ENCODE measurements at regions not wholly inside any gene's neighbourhood (a gene's known extent, or its start where the extent isn't known, plus 50 kb on each side); places are given as distances from the start of the nearest gene placed in this dataset.

DNA sequence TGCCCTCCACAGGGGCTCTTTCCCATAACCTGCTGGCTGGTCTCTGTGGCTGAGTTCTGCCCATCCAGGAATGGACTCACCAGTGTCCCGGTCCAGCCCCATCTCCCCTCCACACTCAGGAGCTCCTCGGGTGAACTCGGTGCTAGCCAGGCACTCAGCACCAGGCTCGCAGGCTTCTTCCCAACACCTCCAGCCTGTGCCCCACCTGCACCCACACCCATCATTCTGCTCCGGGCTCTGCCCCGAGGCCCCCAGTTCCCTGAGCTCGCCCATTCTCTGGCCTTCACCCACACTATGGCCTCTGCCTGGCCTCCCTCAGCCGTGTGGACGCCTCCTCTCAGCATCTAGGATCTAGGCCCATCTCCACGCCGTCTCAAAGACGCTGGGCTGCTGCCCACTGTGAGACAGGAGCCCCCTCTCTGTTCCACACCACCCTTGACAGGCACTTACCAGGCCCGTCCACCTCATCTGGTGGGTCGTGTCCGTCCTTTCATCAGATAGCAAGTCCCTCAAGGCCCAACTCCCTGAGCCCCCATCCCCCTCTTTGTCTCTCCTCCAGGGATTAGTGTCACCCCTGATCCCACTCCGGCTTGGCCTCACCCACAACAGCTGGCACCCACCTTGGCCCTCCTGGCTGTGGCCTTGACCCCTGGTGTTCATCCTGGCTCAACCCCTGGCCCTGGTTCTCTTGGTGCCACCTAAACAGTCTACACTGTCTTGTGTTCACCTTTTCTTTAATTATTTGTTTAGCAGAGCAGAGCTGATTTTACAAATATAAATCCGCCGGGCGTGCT is 76.0 kb upstream of the FAM20C start:
- intact Hi-C loops (cut with micrococcal nuclease), result loop anchor here (5.0 kb wide), 1 partner anchor 36 kb away; no protein-coding TSS in a partner anchor
- Mint-ChIP-seq H3K27me3 (peaks cover 3% of the 10 kb centered on the region), H3K9me3 (peaks cover 6% of the 10 kb centered on the region), H3K4me3 (peak overlapping the region; percentile 24), H3K36me3 (ENCODE audit: low read depth) (no peaks in the 10 kb centered on the region), H3K4me1 (ENCODE audit: low read depth) (peaks cover 86% of the 10 kb centered on the region), H3K27ac (peak overlapping the region; percentile 87)

DNA sequence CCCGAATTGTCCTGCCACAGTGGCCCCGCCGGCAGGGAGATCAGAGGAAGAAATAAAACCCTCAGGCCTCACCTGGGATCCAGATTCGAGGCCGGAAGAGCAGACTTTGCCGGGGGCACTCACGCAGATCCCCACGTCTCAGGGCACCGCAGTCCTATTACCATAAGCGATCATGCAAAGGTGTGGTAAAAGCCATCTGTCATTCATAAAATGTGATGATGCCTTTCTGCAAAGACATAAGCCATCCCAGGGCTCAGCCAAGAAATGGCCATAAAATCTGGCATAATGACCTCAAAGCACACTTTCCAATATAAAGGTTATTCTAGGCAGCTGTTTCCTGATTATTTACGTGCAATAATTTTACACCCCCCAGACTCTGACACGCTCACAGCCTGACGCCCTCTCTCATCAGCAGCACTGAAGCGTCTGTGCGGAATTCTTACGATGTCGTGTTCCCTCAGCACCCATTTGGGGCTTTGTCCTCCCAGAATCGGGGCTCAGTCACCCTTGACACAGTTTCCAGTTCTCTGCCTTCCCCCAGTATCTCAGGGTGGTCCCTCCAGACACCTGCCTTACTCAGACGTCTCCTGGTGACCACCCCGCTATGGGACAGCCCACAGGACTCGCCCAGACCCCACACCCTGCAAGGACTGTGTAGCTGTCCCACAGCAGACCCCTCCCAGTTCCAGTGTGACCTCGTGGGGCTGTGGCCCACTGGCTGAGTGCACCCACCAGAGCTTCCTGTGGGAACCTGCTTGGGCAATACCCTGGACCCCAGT is 74.3 kb upstream of the FAM20C start:
- Mint-ChIP-seq H3K4me3 (no peak overlapping the region), H3K9me3 (peaks cover 6% of the 10 kb centered on the region), H3K4me1 (ENCODE audit: low read depth) (peaks cover 95% of the 10 kb centered on the region), H3K36me3 (ENCODE audit: low read depth) (no peaks in the 10 kb centered on the region), H3K27ac (peak overlapping the region; percentile 93), H3K27me3 (peaks cover 3% of the 10 kb centered on the region)
- intact Hi-C loops (cut with micrococcal nuclease), result loop anchor here (5.0 kb wide), 1 partner anchor 34 kb away; no protein-coding TSS in a partner anchor

- peak overlapping the region; percentile 60 for H3K4me3 Mint-ChIP-seq
- peaks cover 88% of the 10 kb centered on the region for H3K4me1 Mint-ChIP-seq (ENCODE audit: low read depth)
- intact Hi-C loops (cut with micrococcal nuclease), result loop anchor here (5.0 kb wide), 1 partner anchor 33 kb away; no protein-coding TSS in a partner anchor
- H3K9me3 Mint-ChIP-seq, result peaks cover 6% of the 10 kb centered on the region
- peaks cover 3% of the 10 kb centered on the region for H3K27me3 Mint-ChIP-seq
- H3K36me3 Mint-ChIP-seq (ENCODE audit: low read depth), result no peaks in the 10 kb centered on the region
- H3K27ac Mint-ChIP-seq, result peak overlapping the region; percentile 93
These were observed 73.6 kb upstream of the FAM20C start for GRCh38 chr7:118615-119391.

GRCh38 chr7:119392-120163 is 72.8 kb upstream of the FAM20C start:
- intact Hi-C loops (cut with micrococcal nuclease), result loop anchor here (5.0 kb wide), 1 partner anchor 33 kb away; no protein-coding TSS in a partner anchor
- H3K36me3 Mint-ChIP-seq (ENCODE audit: low read depth), result no peaks in the 10 kb centered on the region
- peak overlapping the region; percentile 60 for H3K4me3 Mint-ChIP-seq
- peaks cover 3% of the 10 kb centered on the region for H3K27me3 Mint-ChIP-seq
- peak overlapping the region; percentile 93 for H3K27ac Mint-ChIP-seq
- peaks cover under 1% of the 10 kb centered on the region for H3K9me3 Mint-ChIP-seq
- H3K4me1 Mint-ChIP-seq (ENCODE audit: low read depth), result peaks cover 80% of the 10 kb centered on the region

DNA sequence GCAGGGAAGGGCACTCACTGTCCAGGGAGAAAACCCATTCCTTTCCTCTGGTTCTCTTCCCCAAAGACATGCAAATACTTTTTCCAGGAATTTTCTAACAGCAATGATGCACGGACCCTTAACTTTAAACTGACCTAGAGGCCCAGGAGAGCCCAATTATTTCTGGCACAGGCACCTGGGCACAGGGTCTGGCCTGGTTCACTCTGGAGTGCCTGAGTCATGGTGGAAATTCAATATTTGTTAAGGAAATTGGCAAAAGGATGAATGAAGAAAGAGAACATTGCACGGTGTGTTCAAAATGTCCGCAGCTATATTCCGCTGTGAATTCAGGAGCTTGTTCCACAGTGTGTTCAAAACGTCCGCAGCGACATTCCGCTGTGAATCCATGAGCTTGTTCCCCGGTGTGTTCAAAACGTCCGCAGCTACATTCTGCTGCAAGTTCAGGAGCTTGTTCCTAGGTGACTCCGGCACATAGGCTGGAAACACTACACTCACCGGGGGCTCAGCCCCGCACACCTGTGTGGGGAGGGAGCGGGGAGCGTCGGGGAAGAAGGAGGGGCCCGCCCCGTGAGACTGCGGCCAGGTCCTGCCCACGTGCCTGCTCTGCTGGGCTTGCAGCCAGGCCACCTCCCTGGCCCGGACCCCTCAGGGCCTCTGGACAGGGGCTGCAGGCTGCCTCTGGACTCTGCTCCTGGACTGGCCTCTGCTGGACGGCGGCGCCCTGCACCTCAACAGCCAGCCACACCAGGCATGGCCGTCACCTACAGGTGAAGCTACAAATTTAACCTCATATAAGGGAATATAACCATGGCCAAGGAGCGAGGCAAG is 72.0 kb upstream of the FAM20C start:
- H3K27me3 Mint-ChIP-seq, result peaks cover 3% of the 10 kb centered on the region
- H3K4me3 Mint-ChIP-seq, result peak overlapping the region; percentile 60
- intact Hi-C loops (cut with micrococcal nuclease), result no loop called here
- no peaks in the 10 kb centered on the region for H3K36me3 Mint-ChIP-seq (ENCODE audit: low read depth)
- H3K27ac Mint-ChIP-seq, result peak overlapping the region; percentile 93
- H3K9me3 Mint-ChIP-seq, result no peaks in the 10 kb centered on the region
- peaks cover 72% of the 10 kb centered on the region for H3K4me1 Mint-ChIP-seq (ENCODE audit: low read depth)

DNA sequence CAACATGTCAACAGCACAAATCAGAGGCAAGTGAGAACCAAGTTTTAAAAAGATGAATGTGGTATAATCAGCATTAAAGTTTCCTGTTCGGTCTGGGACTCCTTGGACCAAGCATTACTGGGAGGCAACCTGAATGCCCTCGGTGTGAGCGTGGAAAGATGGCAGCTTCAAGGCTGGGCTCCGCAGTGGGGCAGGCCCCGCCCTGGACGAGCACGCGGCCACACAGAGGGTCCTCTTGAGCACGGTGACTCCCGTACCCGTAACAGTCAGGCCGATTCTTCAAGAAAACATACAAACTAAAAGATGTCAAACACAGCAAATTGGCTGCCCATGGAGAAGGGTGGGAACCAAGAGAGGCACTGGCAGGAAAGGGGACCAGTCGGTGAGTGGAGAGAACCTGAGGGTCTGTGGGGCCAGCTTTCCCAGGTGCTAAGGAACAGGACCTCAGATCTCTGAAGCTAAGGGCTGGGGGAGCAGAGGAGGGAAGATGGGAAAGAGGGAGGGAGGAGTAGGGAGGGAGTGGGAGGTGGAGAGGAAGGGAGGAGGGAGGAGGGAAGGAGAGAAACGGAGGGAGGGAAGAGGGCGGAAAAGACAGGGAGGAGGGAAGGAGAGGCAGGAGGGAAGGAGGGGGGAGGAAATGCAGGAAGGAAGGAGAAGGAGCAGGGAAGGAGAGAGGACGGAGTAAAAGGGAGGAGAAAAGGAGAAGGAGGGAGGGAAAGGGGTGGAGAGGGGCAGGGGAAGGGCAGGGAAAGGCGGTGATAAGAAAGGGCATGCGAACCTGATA is 71.2 kb upstream of the FAM20C start:
- H3K27me3 Mint-ChIP-seq, result peaks cover 3% of the 10 kb centered on the region
- H3K9me3 Mint-ChIP-seq, result no peaks in the 10 kb centered on the region
- H3K4me3 Mint-ChIP-seq, result no peak overlapping the region
- intact Hi-C loops (cut with micrococcal nuclease), result no loop called here
- H3K4me1 Mint-ChIP-seq (ENCODE audit: low read depth), result peaks cover 64% of the 10 kb centered on the region
- no peaks in the 10 kb centered on the region for H3K36me3 Mint-ChIP-seq (ENCODE audit: low read depth)
- peak overlapping the region; percentile 93 for H3K27ac Mint-ChIP-seq

GRCh38 chr7:123237-123636 is 69.1 kb upstream of the FAM20C start:
- H3K27ac Mint-ChIP-seq, result no peak overlapping the region
- H3K27me3 Mint-ChIP-seq, result peaks cover 3% of the 10 kb centered on the region
- intact Hi-C loops (cut with micrococcal nuclease), result no loop called here
- H3K9me3 Mint-ChIP-seq, result no peaks in the 10 kb centered on the region
- H3K36me3 Mint-ChIP-seq (ENCODE audit: low read depth), result no peaks in the 10 kb centered on the region
- no peak overlapping the region for H3K4me3 Mint-ChIP-seq
- H3K4me1 Mint-ChIP-seq (ENCODE audit: low read depth), result peaks cover 60% of the 10 kb centered on the region

- H3K27me3 Mint-ChIP-seq, result peaks cover 3% of the 10 kb centered on the region
- no peak overlapping the region for H3K4me3 Mint-ChIP-seq
- H3K9me3 Mint-ChIP-seq, result no peaks in the 10 kb centered on the region
- peaks cover 56% of the 10 kb centered on the region for H3K4me1 Mint-ChIP-seq (ENCODE audit: low read depth)
- H3K27ac Mint-ChIP-seq, result no peak overlapping the region
- intact Hi-C loops (cut with micrococcal nuclease), result no loop called here
- H3K36me3 Mint-ChIP-seq (ENCODE audit: low read depth), result no peaks in the 10 kb centered on the region
These were observed 68.0 kb upstream of the FAM20C start for GRCh38 chr7:124130-124949.

GRCh38 chr7:125061-125475 is 67.3 kb upstream of the FAM20C start:
- H3K27me3 Mint-ChIP-seq, result peaks cover 3% of the 10 kb centered on the region
- peaks cover 56% of the 10 kb centered on the region for H3K4me1 Mint-ChIP-seq (ENCODE audit: low read depth)
- no peaks in the 10 kb centered on the region for H3K36me3 Mint-ChIP-seq (ENCODE audit: low read depth)
- intact Hi-C loops (cut with micrococcal nuclease), result no loop called here
- H3K9me3 Mint-ChIP-seq, result no peaks in the 10 kb centered on the region
- H3K4me3 Mint-ChIP-seq, result no peak overlapping the region
- no peak overlapping the region for H3K27ac Mint-ChIP-seq

DNA sequence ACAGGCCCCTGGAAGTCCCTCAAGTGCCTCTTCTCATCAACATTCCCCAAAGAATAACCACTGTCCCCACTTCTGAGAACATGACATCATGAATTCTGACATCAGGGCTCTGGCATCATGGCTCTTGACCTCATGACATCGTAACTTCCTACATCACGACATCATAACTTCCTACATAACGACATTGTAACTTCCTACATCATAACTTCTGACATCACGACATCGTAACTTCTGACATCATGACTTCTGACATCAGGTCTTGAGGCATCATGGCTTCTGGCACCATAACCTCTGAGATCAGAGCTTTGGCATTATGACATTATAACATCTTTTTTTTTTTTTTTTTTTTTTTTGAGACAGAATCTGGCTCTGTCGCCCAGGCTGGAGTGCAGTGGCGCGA is 66.7 kb upstream of the FAM20C start:
- H3K36me3 Mint-ChIP-seq (ENCODE audit: low read depth), result no peaks in the 10 kb centered on the region
- H3K27ac Mint-ChIP-seq, result no peak overlapping the region
- peaks cover 54% of the 10 kb centered on the region for H3K4me1 Mint-ChIP-seq (ENCODE audit: low read depth)
- no peak overlapping the region for H3K4me3 Mint-ChIP-seq
- intact Hi-C loops (cut with micrococcal nuclease), result no loop called here
- H3K9me3 Mint-ChIP-seq, result no peaks in the 10 kb centered on the region
- peaks cover 3% of the 10 kb centered on the region for H3K27me3 Mint-ChIP-seq

- intact Hi-C loops (cut with micrococcal nuclease), result no loop called here
- Mint-ChIP-seq H3K9me3 (no peaks in the 10 kb centered on the region), H3K4me1 (ENCODE audit: low read depth) (peaks cover 54% of the 10 kb centered on the region), H3K4me3 (no peak overlapping the region), H3K27ac (peak overlapping the region; percentile 39), H3K36me3 (ENCODE audit: low read depth) (no peaks in the 10 kb centered on the region), H3K27me3 (no peaks in the 10 kb centered on the region)
These were observed 66.0 kb upstream of the FAM20C start for GRCh38 chr7:126368-126767.
